Uterus (tissue), 3 donors: ENCODE measurements at regions not wholly inside any gene's neighbourhood (a gene's known extent, or its start where the extent isn't known, plus 50 kb on each side); places are given as distances from the start of the nearest gene placed in this dataset.

ENCODE experiments used
- DNase-seq, 2 donors: peaks; one replicate each; pipeline ENCODE4 v3.0.0-alpha.2; 2019 to 2020
- H3K27ac ChIP-seq, 2 donors: fragments of 200-600 bp; sonication (generic); 1 replicate in 1 of 2; 2 replicates in 1 of 2; pipeline ENCODE4 v1.5.1; 2016 to 2018
- H3K27me3 ChIP-seq, 2 donors: fragments of 200-600 bp; sonication (generic); one replicate each; pipeline ENCODE4 v1.5.1; 2018 to 2019; ENCODE audit warnings: control low read depth in 1 of 2
- H3K36me3 ChIP-seq, 2 donors: fragments of 200-600 bp; sonication (generic); one replicate each; pipeline ENCODE4 v1.5.1; 2019; ENCODE audit warnings: control low read depth in 1 of 2
- H3K4me1 ChIP-seq, 2 donors: fragments of 200-600 bp; sonication (generic); one replicate each; pipeline ENCODE4 v1.5.1; 2018 to 2019; ENCODE audit warnings: control low read depth in 1 of 2
- H3K4me3 ChIP-seq, 2 donors: fragments of 200-600 bp; sonication (generic); 1 replicate in 1 of 2; 2 replicates in 1 of 2; pipeline ENCODE4 v1.5.1; 2018 to 2019; ENCODE audit warnings: mild to moderate bottlenecking in 1 of 2
- H3K9me3 ChIP-seq, 2 donors: fragments of 200-600 bp; sonication (generic); one replicate each; pipeline ENCODE4 v1.5.1; 2019; ENCODE audit warnings: control low read depth in 1 of 2
- CTCF ChIP-seq, 4 experiments: fragments of 200-600 bp in 2 of 4; fragments of 450-650 bp in 2 of 4; sonication (generic) in 2 of 4; IDR thresholded peaks; one replicate each; pipeline ENCODE4 v1.5.1; 2016 to 2019; ENCODE audit warnings: antibody characterized with exemption in 4 of 4, mild to moderate bottlenecking in 2 of 4, moderate library complexity in 1 of 4
- POLR2A ChIP-seq, 2 donors: fragments of 450-650 bp; IDR thresholded peaks; one replicate each; pipeline ENCODE4 v1.6.1; 2016; ENCODE audit warnings: antibody characterized with exemption in 2 of 2, mild to moderate bottlenecking in 1 of 2, moderate library complexity in 1 of 2
- intact Hi-C: fragments of 100-400 bp; cut with DNase I; formaldehyde crosslinking; loops from one replicate; pipeline ENCODE4 v1.15.1; 2023; ENCODE audit warnings: low total_unique reads
- donor health status: DM: yes; HTN: yes; CAD: no.

- Histone ChIP-seq H3K27ac (no peak overlapping the region), H3K4me1 (no peaks in the 10 kb centered on the region), H3K9me3 (no peaks in the 10 kb centered on the region), H3K27me3 (no peaks in the 10 kb centered on the region), H3K36me3 (no peaks in the 10 kb centered on the region), H3K4me3 (no peak overlapping the region)
- intact Hi-C loops: no loop called here
- no peak for DNase-seq
- TF ChIP-seq POLR2A (IDR thresholded peaks at IDR 0.05) (no peak), CTCF (IDR thresholded peaks at IDR 0.05) (no peak)
These were observed 76.1 kb upstream of the JAK1 start for GRCh38 chr1:65042467-65042866.

- Histone ChIP-seq H3K27me3 (no peaks in the 10 kb centered on the region), H3K4me1 (no peaks in the 10 kb centered on the region), H3K36me3 (no peaks in the 10 kb centered on the region), H3K9me3 (no peaks in the 10 kb centered on the region), H3K4me3 (no peak overlapping the region), H3K27ac (no peak overlapping the region)
- TF ChIP-seq POLR2A (IDR thresholded peaks at IDR 0.05): no peak
- no peak for TF ChIP-seq CTCF (IDR thresholded peaks at IDR 0.05)
- intact Hi-C loops: no loop called here
- DNase-seq: no peak
These were observed 78.1 kb upstream of the JAK1 start for GRCh38 chr1:65044411-65044810.

- Histone ChIP-seq H3K4me3 (no peak overlapping the region), H3K4me1 (no peaks in the 10 kb centered on the region), H3K9me3 (no peaks in the 10 kb centered on the region), H3K27ac (no peak overlapping the region), H3K27me3 (no peaks in the 10 kb centered on the region), H3K36me3 (no peaks in the 10 kb centered on the region)
- no peak for DNase-seq
- no peak for TF ChIP-seq POLR2A (IDR thresholded peaks at IDR 0.05)
- no peak for TF ChIP-seq CTCF (IDR thresholded peaks at IDR 0.05)
- intact Hi-C loops: no loop called here
These were observed 78.9 kb upstream of the JAK1 start for GRCh38 chr1:65045022-65045817.

GRCh38 chr1:65048335-65048734, 82.0 kb upstream of the JAK1 start:
- Histone ChIP-seq H3K27me3 (no peaks in the 10 kb centered on the region), H3K27ac (no peak overlapping the region), H3K4me3 (no peak overlapping the region), H3K36me3 (no peaks in the 10 kb centered on the region), H3K4me1 (no peaks in the 10 kb centered on the region), H3K9me3 (no peaks in the 10 kb centered on the region)
- DNase-seq: no peak
- intact Hi-C loops: no loop called here
- no peak for TF ChIP-seq CTCF (IDR thresholded peaks at IDR 0.05)
- TF ChIP-seq POLR2A (IDR thresholded peaks at IDR 0.05): no peak

GRCh38 chr1:65049941-65050713, 83.8 kb upstream of the JAK1 start:
- Histone ChIP-seq H3K27me3 (no peaks in the 10 kb centered on the region), H3K9me3 (no peaks in the 10 kb centered on the region), H3K4me1 (no peaks in the 10 kb centered on the region), H3K36me3 (no peaks in the 10 kb centered on the region), H3K4me3 (no peak overlapping the region), H3K27ac (no peak overlapping the region)
- intact Hi-C loops: no loop called here
- TF ChIP-seq POLR2A (IDR thresholded peaks at IDR 0.05) (no peak), CTCF (IDR thresholded peaks at IDR 0.05) (no peak)
- DNase-seq: no peak
